ENCODE measurements at regions not wholly inside any gene's neighbourhood (a gene's known extent, or its start where the extent isn't known, plus 50 kb on each side); places are given as distances from the start of the nearest gene placed in this dataset.

GRCh38 chr13:104987621-104988020 lies 1547.8 kb downstream of the EFNB2 start:
- no peak for TF ChIP-seq CTCF (IDR thresholded peaks at IDR 0.05)
- TF ChIP-seq POLR2A (IDR thresholded peaks at IDR 0.05) = no peak
